WTC11 (cell line): ENCODE measurements at regions not wholly inside any gene's neighbourhood (a gene's known extent, or its start where the extent isn't known, plus 50 kb on each side); places are given as distances from the start of the nearest gene placed in this dataset.

Experiments
- ATAC-seq: fragments of 200-7000 bp; cut with Tn5 transposase; 2 replicates; pipeline ENCODE4 v1.10.0; 2021; ENCODE audit warnings: mild to moderate bottlenecking, moderate library complexity
- CTCF ChIA-PET: fragments of 300-600 bp; sonication (Branson Sonifier 250); formaldehyde crosslinking; loops from one replicate; lab custom pipeline; 2021; ENCODE audit warnings: antibody characterized with exemption; lab: Charles Lee
- POLR2A ChIA-PET: fragments of 350-600 bp; sonication (Branson Sonifier 250); formaldehyde crosslinking; loops from one replicate; lab custom pipeline; 2021; ENCODE audit warnings: antibody characterized with exemption; lab: Charles Lee
- DNase-seq: peaks from one replicate; pipeline ENCODE4 v3.0.0; 2021; ENCODE audit warnings: low spot score
- H3K27ac Mint-ChIP-seq: 2 replicates; pipeline ENCODE4 v1.8.0; 2021; ENCODE audit warnings: mixed read lengths
- H3K27me3 Mint-ChIP-seq: 2 replicates; pipeline ENCODE4 v1.8.0; 2021; ENCODE audit warnings: low read depth, mild to moderate bottlenecking, moderate library complexity, mixed read lengths
- H3K36me3 Mint-ChIP-seq: 2 replicates; pipeline ENCODE4 v1.8.0; 2021; ENCODE audit warnings: mixed read lengths
- H3K4me1 Mint-ChIP-seq: 2 replicates; pipeline ENCODE4 v1.8.0; 2022; ENCODE audit warnings: mixed read lengths
- H3K4me3 Mint-ChIP-seq: 2 replicates; pipeline ENCODE4 v1.8.0; 2021; ENCODE audit warnings: mild to moderate bottlenecking, moderate library complexity, mixed read lengths
- H3K9me3 Mint-ChIP-seq: 2 replicates; pipeline ENCODE4 v1.8.0; 2021; ENCODE audit warnings: mixed read lengths
- ATF1 ChIP-seq: sonication (generic); formaldehyde crosslinking; IDR thresholded peaks from 2 replicates; pipeline ENCODE4 v1.8.1; 2023; ENCODE audit warnings: mild to moderate bottlenecking, moderate library complexity, missing genetic modification reagents
- CREB1 ChIP-seq: sonication (generic); formaldehyde crosslinking; IDR thresholded peaks from 2 replicates; pipeline ENCODE4 v1.8.0; 2023; ENCODE audit warnings: mild to moderate bottlenecking, missing genetic modification reagents
- ELF4 ChIP-seq: sonication (generic); formaldehyde crosslinking; IDR thresholded peaks from 2 replicates; pipeline ENCODE4 v1.8.1; 2022; ENCODE audit warnings: low read depth, mild to moderate bottlenecking, moderate library complexity, missing genetic modification reagents
- FOXK1 ChIP-seq: sonication (generic); formaldehyde crosslinking; IDR thresholded peaks from 2 replicates; pipeline ENCODE4 v1.8.0; 2022; ENCODE audit warnings: mild to moderate bottlenecking, moderate library complexity, missing genetic modification reagents
- FOXP1 ChIP-seq: sonication (generic); formaldehyde crosslinking; IDR thresholded peaks from 2 replicates; pipeline ENCODE4 v1.8.0; 2022; ENCODE audit warnings: missing genetic modification reagents, mild to moderate bottlenecking, moderate library complexity, borderline replicate concordance
- GABPB1 ChIP-seq: sonication (generic); formaldehyde crosslinking; IDR thresholded peaks from 2 replicates; pipeline ENCODE4 v1.8.1; 2023; ENCODE audit warnings: mild to moderate bottlenecking, missing genetic modification reagents
- GTF2I ChIP-seq: fragments of 250-450 bp; sonication (Bioruptor Pico); conservative IDR thresholded peaks from 2 replicates; pipeline ENCODE4 v1.4.0; 2021; ENCODE audit warnings: mild to moderate bottlenecking
- HMGA2 ChIP-seq: fragments of 250-450 bp; sonication (Bioruptor Pico); IDR thresholded peaks from 2 replicates; pipeline ENCODE4 v1.4.0; 2021; ENCODE audit warnings: mild to moderate bottlenecking, moderate library complexity
- MAX ChIP-seq: sonication (generic); formaldehyde crosslinking; IDR thresholded peaks from 2 replicates; pipeline ENCODE4 v1.8.0; 2022; ENCODE audit warnings: mild to moderate bottlenecking, missing genetic modification reagents
- MLX ChIP-seq: sonication (generic); formaldehyde crosslinking; IDR thresholded peaks from 2 replicates; pipeline ENCODE4 v1.8.1; 2023; ENCODE audit warnings: mild to moderate bottlenecking, missing genetic modification reagents, moderate library complexity
- NFE2L1 ChIP-seq: sonication (generic); formaldehyde crosslinking; IDR thresholded peaks from 2 replicates; pipeline ENCODE4 v1.8.1; 2023; ENCODE audit warnings: missing genetic modification reagents
- NR3C1 ChIP-seq: sonication (generic); formaldehyde crosslinking; conservative IDR thresholded peaks from 2 replicates; pipeline ENCODE4 v1.8.1; 2023; ENCODE audit warnings: low read depth, mild to moderate bottlenecking, missing genetic modification reagents
- SOX15 ChIP-seq: fragments of 250-450 bp; sonication (Bioruptor Pico); IDR thresholded peaks from 2 replicates; pipeline ENCODE4 v1.9.0; 2021; ENCODE audit warnings: mild to moderate bottlenecking
- TCF7 ChIP-seq: sonication (generic); formaldehyde crosslinking; IDR thresholded peaks from 2 replicates; pipeline ENCODE4 v1.8.0; 2022; ENCODE audit warnings: mild to moderate bottlenecking, low read depth, missing genetic modification reagents, moderate library complexity
- TEAD1 ChIP-seq: sonication (generic); formaldehyde crosslinking; IDR thresholded peaks from 2 replicates; pipeline ENCODE4 v1.8.0; 2022; ENCODE audit warnings: mild to moderate bottlenecking, missing genetic modification reagents
- USF2 ChIP-seq: sonication (generic); formaldehyde crosslinking; IDR thresholded peaks from 2 replicates; pipeline ENCODE4 v1.8.1; 2023; ENCODE audit warnings: mild to moderate bottlenecking, missing genetic modification reagents, moderate library complexity
- ZBTB21 ChIP-seq: sonication (generic); formaldehyde crosslinking; IDR thresholded peaks from 2 replicates; pipeline ENCODE4 v1.8.1; 2023; ENCODE audit warnings: mild to moderate bottlenecking, missing genetic modification reagents, borderline replicate concordance
- ZNF138 ChIP-seq: sonication (generic); formaldehyde crosslinking; conservative IDR thresholded peaks from 2 replicates; pipeline ENCODE4 v1.8.1; 2022; ENCODE audit warnings: mild to moderate bottlenecking, moderate library complexity, missing genetic modification reagents
- ZNF219 ChIP-seq: sonication (generic); formaldehyde crosslinking; IDR thresholded peaks from 2 replicates; pipeline ENCODE4 v1.8.0; 2023; ENCODE audit warnings: missing genetic modification reagents, mild to moderate bottlenecking, borderline replicate concordance
- ZNF396 ChIP-seq: fragments of 250-450 bp; sonication (Bioruptor Pico); IDR thresholded peaks from 2 replicates; pipeline ENCODE4 v1.8.0; 2021; ENCODE audit warnings: mild to moderate bottlenecking, moderate library complexity, borderline replicate concordance
- ZNF671 ChIP-seq: fragments of 250-450 bp; sonication (Bioruptor Pico); IDR thresholded peaks from 2 replicates; pipeline ENCODE4 v1.8.0; 2021; ENCODE audit warnings: mild to moderate bottlenecking
- TF ChIP-seq, protein P1 (sequence below): sonication (generic); formaldehyde crosslinking; IDR thresholded peaks from 2 replicates; pipeline ENCODE4 v1.8.1; 2023; ENCODE audit warnings: mild to moderate bottlenecking, missing genetic modification reagents, borderline replicate concordance
- TF ChIP-seq, protein P2 (sequence below): sonication (generic); formaldehyde crosslinking; IDR thresholded peaks from 2 replicates; pipeline ENCODE4 v1.8.1; 2022; ENCODE audit warnings: low read depth, missing genetic modification reagents, borderline replicate concordance
- TF ChIP-seq, protein P3 (sequence below): sonication (generic); formaldehyde crosslinking; conservative IDR thresholded peaks from 2 replicates; pipeline ENCODE4 v1.8.1; 2022; ENCODE audit warnings: mild to moderate bottlenecking, missing genetic modification reagents
- TF ChIP-seq, protein P4 (sequence below): sonication (generic); formaldehyde crosslinking; IDR thresholded peaks from 2 replicates; pipeline ENCODE4 v1.8.1; 2023; ENCODE audit warnings: mild to moderate bottlenecking, moderate library complexity, missing genetic modification reagents
- TF ChIP-seq, protein P5 (sequence below): sonication (generic); formaldehyde crosslinking; IDR thresholded peaks from 2 replicates; pipeline ENCODE4 v1.8.0; 2022; ENCODE audit warnings: mild to moderate bottlenecking, missing genetic modification reagents

- TF ChIP-seq GTF2I (CRISPR knock-in tag) (no peak), HMGA2 (CRISPR knock-in tag) (no peak), ZNF396 (CRISPR knock-in tag) (no peak), FOXP1 (CRISPR knock-in tag) (no peak), TCF7 (CRISPR knock-in tag) (no peak), MLX (CRISPR knock-in tag) (no peak), ZNF138 (no peak), TEAD1 (CRISPR knock-in tag) (no peak), ELF4 (CRISPR knock-in tag) (no peak), USF2 (no peak), SOX15 (CRISPR knock-in tag) (no peak), ZNF671 (CRISPR knock-in tag) (no peak)
- TF ChIP-seq, protein P1, sequence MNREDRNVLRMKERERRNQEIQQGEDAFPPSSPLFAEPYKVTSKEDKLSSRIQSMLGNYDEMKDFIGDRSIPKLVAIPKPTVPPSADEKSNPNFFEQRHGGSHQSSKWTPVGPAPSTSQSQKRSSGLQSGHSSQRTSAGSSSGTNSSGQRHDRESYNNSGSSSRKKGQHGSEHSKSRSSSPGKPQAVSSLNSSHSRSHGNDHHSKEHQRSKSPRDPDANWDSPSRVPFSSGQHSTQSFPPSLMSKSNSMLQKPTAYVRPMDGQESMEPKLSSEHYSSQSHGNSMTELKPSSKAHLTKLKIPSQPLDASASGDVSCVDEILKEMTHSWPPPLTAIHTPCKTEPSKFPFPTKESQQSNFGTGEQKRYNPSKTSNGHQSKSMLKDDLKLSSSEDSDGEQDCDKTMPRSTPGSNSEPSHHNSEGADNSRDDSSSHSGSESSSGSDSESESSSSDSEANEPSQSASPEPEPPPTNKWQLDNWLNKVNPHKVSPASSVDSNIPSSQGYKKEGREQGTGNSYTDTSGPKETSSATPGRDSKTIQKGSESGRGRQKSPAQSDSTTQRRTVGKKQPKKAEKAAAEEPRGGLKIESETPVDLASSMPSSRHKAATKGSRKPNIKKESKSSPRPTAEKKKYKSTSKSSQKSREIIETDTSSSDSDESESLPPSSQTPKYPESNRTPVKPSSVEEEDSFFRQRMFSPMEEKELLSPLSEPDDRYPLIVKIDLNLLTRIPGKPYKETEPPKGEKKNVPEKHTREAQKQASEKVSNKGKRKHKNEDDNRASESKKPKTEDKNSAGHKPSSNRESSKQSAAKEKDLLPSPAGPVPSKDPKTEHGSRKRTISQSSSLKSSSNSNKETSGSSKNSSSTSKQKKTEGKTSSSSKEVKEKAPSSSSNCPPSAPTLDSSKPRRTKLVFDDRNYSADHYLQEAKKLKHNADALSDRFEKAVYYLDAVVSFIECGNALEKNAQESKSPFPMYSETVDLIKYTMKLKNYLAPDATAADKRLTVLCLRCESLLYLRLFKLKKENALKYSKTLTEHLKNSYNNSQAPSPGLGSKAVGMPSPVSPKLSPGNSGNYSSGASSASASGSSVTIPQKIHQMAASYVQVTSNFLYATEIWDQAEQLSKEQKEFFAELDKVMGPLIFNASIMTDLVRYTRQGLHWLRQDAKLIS (CRISPR knock-in tag), result no peak
- TF ChIP-seq, protein P2, sequence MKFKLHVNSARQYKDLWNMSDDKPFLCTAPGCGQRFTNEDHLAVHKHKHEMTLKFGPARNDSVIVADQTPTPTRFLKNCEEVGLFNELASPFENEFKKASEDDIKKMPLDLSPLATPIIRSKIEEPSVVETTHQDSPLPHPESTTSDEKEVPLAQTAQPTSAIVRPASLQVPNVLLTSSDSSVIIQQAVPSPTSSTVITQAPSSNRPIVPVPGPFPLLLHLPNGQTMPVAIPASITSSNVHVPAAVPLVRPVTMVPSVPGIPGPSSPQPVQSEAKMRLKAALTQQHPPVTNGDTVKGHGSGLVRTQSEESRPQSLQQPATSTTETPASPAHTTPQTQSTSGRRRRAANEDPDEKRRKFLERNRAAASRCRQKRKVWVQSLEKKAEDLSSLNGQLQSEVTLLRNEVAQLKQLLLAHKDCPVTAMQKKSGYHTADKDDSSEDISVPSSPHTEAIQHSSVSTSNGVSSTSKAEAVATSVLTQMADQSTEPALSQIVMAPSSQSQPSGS (CRISPR knock-in tag), result no peak
- Mint-ChIP-seq H3K9me3 (peaks cover 17% of the 10 kb centered on the region), H3K36me3 (peaks cover 7% of the 10 kb centered on the region; the same call in 1 of the 2 replicates), H3K4me3 (no peak overlapping the region), H3K27ac (no peak overlapping the region), H3K4me1 (peaks cover 13% of the 10 kb centered on the region), H3K27me3 (no peaks in the 10 kb centered on the region; the same call in 1 of the 2 replicates)
- ChIA-PET CTCF (interaction anchor here (0.5 kb wide), 1 partner anchor 252 kb away, joined by 3 read pairs; no protein-coding TSS in a partner anchor), POLR2A (no interaction called here)
- DNase-seq (no peak), ATAC-seq (no peak)
Measured at GRCh38 chr6:2579241-2579761, 171.4 kb downstream of the MYLK4 start.

- H3K27me3 Mint-ChIP-seq, result no peaks in the 10 kb centered on the region; the same call in 1 of the 2 replicates
- no peak overlapping the region for H3K4me3 Mint-ChIP-seq
- H3K27ac Mint-ChIP-seq, result no peak overlapping the region
- DNase-seq (no peak), ATAC-seq (no peak)
- CTCF ChIA-PET, result interaction anchor here (0.6 kb wide), 1 partner anchor 11 kb away, joined by 4 read pairs; no protein-coding TSS in a partner anchor
- H3K9me3 Mint-ChIP-seq, result peaks cover 14% of the 10 kb centered on the region
- POLR2A ChIA-PET, result interaction anchor here (0.7 kb wide), 1 partner anchor 20 kb away, joined by 4 read pairs; no protein-coding TSS in a partner anchor
- peaks cover 7% of the 10 kb centered on the region; the same call in 1 of the 2 replicates for H3K36me3 Mint-ChIP-seq
- TF ChIP-seq FOXK1 (CRISPR knock-in tag), result no peak
- TF ChIP-seq, protein P3, sequence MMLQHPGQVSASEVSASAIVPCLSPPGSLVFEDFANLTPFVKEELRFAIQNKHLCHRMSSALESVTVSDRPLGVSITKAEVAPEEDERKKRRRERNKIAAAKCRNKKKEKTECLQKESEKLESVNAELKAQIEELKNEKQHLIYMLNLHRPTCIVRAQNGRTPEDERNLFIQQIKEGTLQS (CRISPR knock-in tag), result no peak
- no peak for TF ChIP-seq CREB1 (CRISPR knock-in tag)
- no peak for TF ChIP-seq TCF7 (CRISPR knock-in tag)
- TF ChIP-seq, protein P4, sequence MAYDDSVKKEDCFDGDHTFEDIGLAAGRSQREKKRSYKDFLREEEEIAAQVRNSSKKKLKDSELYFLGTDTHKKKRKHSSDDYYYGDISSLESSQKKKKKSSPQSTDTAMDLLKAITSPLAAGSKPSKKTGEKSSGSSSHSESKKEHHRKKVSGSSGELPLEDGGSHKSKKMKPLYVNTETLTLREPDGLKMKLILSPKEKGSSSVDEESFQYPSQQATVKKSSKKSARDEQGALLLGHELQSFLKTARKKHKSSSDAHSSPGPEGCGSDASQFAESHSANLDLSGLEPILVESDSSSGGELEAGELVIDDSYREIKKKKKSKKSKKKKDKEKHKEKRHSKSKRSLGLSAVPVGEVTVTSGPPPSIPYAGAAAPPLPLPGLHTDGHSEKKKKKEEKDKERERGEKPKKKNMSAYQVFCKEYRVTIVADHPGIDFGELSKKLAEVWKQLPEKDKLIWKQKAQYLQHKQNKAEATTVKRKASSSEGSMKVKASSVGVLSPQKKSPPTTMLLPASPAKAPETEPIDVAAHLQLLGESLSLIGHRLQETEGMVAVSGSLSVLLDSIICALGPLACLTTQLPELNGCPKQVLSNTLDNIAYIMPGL (CRISPR knock-in tag), result no peak
- no peak for TF ChIP-seq ZNF219 (CRISPR knock-in tag)
- TF ChIP-seq, protein P5, sequence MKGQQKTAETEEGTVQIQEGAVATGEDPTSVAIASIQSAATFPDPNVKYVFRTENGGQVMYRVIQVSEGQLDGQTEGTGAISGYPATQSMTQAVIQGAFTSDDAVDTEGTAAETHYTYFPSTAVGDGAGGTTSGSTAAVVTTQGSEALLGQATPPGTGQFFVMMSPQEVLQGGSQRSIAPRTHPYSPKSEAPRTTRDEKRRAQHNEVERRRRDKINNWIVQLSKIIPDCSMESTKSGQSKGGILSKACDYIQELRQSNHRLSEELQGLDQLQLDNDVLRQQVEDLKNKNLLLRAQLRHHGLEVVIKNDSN (CRISPR knock-in tag), result no peak
- TF ChIP-seq NR3C1 (CRISPR knock-in tag), result no peak
- TF ChIP-seq NFE2L1, result no peak
- no peak for TF ChIP-seq ZBTB21
- TF ChIP-seq ELF4 (CRISPR knock-in tag), result no peak
- TF ChIP-seq MAX (CRISPR knock-in tag), result no peak
- TF ChIP-seq ATF1 (CRISPR knock-in tag), result no peak
- no peak for TF ChIP-seq GABPB1
- no peak for TF ChIP-seq ZNF138
- H3K4me1 Mint-ChIP-seq, result peaks cover 13% of the 10 kb centered on the region
Measured at GRCh38 chr6:2578767-2579166, 172.0 kb downstream of the MYLK4 start.
